Head of caudate nucleus (tissue), 42 donors: ENCODE measurements at regions not wholly inside any gene's neighbourhood (a gene's known extent, or its start where the extent isn't known, plus 50 kb on each side); places are given as distances from the start of the nearest gene placed in this dataset.

ENCODE experiments used
- DNase-seq, 42 donors: peaks; one replicate each; pipeline versions ENCODE4 v3.0.0 to v3.0.0-alpha.2; 2020 to 2021; ENCODE audit warnings: mixed read lengths in 7 of 42
- intact Hi-C: fragments of 100-400 bp; cut with DNase I; formaldehyde crosslinking; loops from one replicate; pipeline ENCODE4 v1.15.0; 2022

GRCh38 chr13:73230716-73231115 lies 171.9 kb downstream of the KLF5 start:
- DNase-seq = no peak
- intact Hi-C loops = no loop called here

GRCh38 chr13:73228546-73228945 lies 169.7 kb downstream of the KLF5 start:
- intact Hi-C loops = no loop called here
- no peak for DNase-seq

GRCh38 chr13:73225990-73226389 lies 167.2 kb downstream of the KLF5 start:
- no peak for DNase-seq

GRCh38 chr13:73224703-73225102 lies 165.9 kb downstream of the KLF5 start:
- intact Hi-C loops = no loop called here
- DNase-seq = no peak

More at GRCh38 chr13:73225990-73226389, 167.2 kb downstream of the KLF5 start:
- intact Hi-C loops = no loop called here

GRCh38 chr13:73223372-73223781 lies 164.6 kb downstream of the KLF5 start:
- intact Hi-C loops = no loop called here

GRCh38 chr13:73222627-73223305 lies 164.0 kb downstream of the KLF5 start:
- no peak for DNase-seq
- intact Hi-C loops = no loop called here

More at GRCh38 chr13:73223372-73223781, 164.6 kb downstream of the KLF5 start:
- no peak for DNase-seq

- intact Hi-C loops = no loop called here
These were observed 162.3 kb downstream of the KLF5 start for GRCh38 chr13:73220966-73221720.

GRCh38 chr13:73218181-73218580 lies 159.4 kb downstream of the KLF5 start:
- intact Hi-C loops = no loop called here
- no peak for DNase-seq

More at GRCh38 chr13:73220966-73221720, 162.3 kb downstream of the KLF5 start:
- no peak for DNase-seq

- intact Hi-C loops = no loop called here
- DNase-seq = no peak
These were observed 157.6 kb downstream of the KLF5 start for GRCh38 chr13:73216381-73216831.

- intact Hi-C loops = no loop called here
- DNase-seq = no peak
These were observed 157.0 kb downstream of the KLF5 start for GRCh38 chr13:73215823-73216222.

- no peak for DNase-seq
- intact Hi-C loops = no loop called here
These were observed 153.7 kb downstream of the KLF5 start for GRCh38 chr13:73212482-73212881.

- intact Hi-C loops = no loop called here
- no peak for DNase-seq
These were observed 151.5 kb downstream of the KLF5 start for GRCh38 chr13:73210218-73210883.

- intact Hi-C loops = no loop called here
- DNase-seq = no peak
These were observed 146.1 kb downstream of the KLF5 start for GRCh38 chr13:73204952-73205351.

GRCh38 chr13:73201626-73202025 lies 142.8 kb downstream of the KLF5 start:
- no peak for DNase-seq
- intact Hi-C loops = no loop called here

- intact Hi-C loops = no loop called here
- DNase-seq = no peak
These were observed 140.2 kb downstream of the KLF5 start for GRCh38 chr13:73198991-73199411.

- intact Hi-C loops = no loop called here
These were observed 136.3 kb downstream of the KLF5 start for GRCh38 chr13:73195091-73195490.

GRCh38 chr13:73194310-73194709 lies 135.5 kb downstream of the KLF5 start:
- DNase-seq = no peak
- intact Hi-C loops = no loop called here

More at GRCh38 chr13:73195091-73195490, 136.3 kb downstream of the KLF5 start:
- no peak for DNase-seq

- intact Hi-C loops = no loop called here
- DNase-seq = no peak
These were observed 134.7 kb downstream of the KLF5 start for GRCh38 chr13:73193554-73193953.

- intact Hi-C loops = no loop called here
- DNase-seq = peak in 1 of 42 donors; percentile 9
These were observed 131.7 kb downstream of the KLF5 start for GRCh38 chr13:73190477-73190876.

GRCh38 chr13:73189776-73190175 lies 131.0 kb downstream of the KLF5 start:
- no peak for DNase-seq
- intact Hi-C loops = no loop called here
